ENCODE measurements at regions not wholly inside any gene's neighbourhood (a gene's known extent, or its start where the extent isn't known, plus 50 kb on each side); places are given as distances from the start of the nearest gene placed in this dataset.

DNA sequence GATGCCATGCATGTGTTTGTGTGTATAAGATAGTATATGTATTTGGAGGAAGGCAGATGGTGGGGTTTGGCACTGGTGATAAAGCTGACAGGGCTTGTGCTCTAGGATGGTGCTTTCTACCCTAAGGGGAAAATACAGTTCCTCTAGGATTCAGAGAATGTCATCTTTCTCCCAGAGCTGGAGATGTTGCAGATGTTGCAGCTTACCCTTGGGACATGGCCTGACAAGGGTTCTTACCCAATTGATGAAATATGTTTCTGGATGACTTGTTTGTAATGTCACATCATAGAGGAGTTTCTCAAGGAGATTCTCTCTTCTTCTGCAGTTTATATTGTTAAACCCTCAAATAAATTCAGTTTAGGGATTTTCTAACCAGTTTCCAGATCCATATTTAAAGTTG is 52.5 kb upstream of the PITX2 start:
- DNase-seq = no peak
- no peaks in the 10 kb centered on the region for H3K9me3 ChIP-seq
- no peaks in the 10 kb centered on the region for H3K27me3 ChIP-seq
- H3K36me3 ChIP-seq = no peaks in the 10 kb centered on the region
- no peak overlapping the region for H3K4me3 ChIP-seq

DNA sequence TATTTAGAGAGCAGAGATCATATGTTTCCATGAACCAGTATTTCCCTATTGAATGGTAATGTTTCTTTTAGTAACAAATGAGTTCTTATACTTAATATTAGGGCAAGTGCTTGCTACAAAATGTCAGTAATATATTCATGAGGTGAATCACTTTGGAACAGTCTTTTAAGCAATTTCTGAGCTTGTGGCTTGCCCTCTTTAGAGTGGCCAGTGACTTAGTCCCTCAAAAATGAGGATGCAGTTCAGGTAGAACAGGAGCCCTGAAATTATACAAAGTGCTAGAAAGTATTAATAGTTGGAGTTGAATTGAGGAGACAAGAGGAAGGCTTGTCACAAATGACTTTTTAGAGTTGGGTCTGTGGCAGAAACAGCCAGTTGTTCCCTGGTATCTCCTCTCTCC is 53.4 kb upstream of the PITX2 start:
- Histone ChIP-seq H3K36me3 (no peaks in the 10 kb centered on the region), H3K9me3 (no peaks in the 10 kb centered on the region), H3K27me3 (no peaks in the 10 kb centered on the region), H3K4me3 (no peak overlapping the region)
- no peak for DNase-seq

DNA sequence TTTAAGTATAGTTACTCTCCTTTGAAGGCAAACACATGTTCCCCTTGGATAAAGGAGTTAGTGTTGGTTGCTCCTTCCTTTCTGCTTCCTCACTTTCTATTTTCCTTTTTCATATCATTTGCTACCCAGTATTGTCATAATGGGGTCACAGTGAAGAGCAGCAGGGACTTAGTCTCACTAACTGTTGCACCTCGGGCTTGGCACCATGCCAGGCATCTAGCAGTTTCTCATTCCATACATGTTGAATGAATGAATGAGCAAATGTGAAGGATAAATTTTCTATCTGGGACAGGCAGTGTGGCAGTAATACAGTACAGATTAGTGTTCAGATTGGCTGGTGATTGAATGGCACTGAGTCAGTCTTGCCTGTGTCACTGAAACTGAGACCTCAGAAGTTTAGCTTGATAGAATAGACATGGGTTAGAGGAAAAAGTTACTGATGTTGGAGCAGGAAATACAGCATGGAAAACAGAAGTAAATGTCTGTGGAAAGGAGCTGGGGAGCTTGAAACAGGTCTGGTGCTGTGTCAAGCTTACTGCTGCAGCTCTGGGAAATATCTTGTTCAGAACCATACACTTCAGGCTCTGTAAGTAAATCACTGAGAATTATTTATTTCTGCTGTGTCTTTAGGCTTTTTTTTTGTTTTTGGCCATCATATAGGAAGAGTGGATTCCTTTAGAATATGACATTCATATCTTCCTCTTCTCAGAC is 55.8 kb upstream of the PITX2 start:
- no peaks in the 10 kb centered on the region for H3K36me3 ChIP-seq
- H3K27me3 ChIP-seq = no peaks in the 10 kb centered on the region
- no peak overlapping the region for H3K4me3 ChIP-seq
- no peaks in the 10 kb centered on the region for H3K9me3 ChIP-seq
- DNase-seq = no peak

DNA sequence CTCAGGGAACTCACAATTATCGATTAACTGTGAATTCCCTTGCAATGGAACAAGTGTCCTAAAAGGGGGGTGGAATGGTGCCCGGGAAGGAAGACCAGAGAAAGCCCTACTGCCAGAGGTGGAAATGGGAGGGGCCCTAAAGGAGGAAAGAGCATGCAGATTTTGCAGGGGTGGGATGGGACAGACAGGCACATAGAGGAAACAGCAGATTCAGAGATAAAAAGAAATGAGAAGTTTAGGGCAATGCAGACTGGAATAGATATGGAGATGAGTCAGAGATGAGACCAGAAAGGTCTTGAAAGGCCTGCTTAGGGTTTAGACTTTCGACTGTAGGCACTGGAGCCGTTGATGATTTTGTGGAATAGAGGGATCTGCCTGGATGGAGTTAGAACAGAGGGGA is 57.4 kb upstream of the PITX2 start:
- Histone ChIP-seq H3K27me3 (no peaks in the 10 kb centered on the region), H3K9me3 (no peaks in the 10 kb centered on the region), H3K4me3 (no peak overlapping the region), H3K36me3 (no peaks in the 10 kb centered on the region)
- DNase-seq = no peak

DNA sequence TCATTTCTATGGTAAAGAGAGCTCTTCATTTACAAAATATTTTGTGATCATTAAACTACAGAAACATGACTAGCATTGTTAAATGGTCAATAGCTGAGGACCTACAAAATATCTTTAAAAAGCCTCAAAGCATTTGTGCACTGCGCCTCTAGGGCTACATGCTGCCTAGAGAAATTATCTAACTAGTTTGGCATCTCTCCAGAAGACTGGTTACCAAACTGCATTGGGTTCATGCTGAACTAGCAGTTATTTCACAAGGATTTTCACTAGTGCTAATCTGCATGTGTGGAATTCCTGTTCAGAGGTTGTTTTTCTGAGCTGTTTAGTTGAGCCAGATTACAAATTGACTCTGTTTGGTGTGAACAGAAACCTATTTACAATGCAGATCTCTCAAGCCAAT is 58.5 kb upstream of the PITX2 start:
- H3K27me3 ChIP-seq = no peaks in the 10 kb centered on the region
- DNase-seq = no peak
- H3K36me3 ChIP-seq = no peaks in the 10 kb centered on the region
- no peak overlapping the region for H3K4me3 ChIP-seq
- H3K9me3 ChIP-seq = no peaks in the 10 kb centered on the region

DNA sequence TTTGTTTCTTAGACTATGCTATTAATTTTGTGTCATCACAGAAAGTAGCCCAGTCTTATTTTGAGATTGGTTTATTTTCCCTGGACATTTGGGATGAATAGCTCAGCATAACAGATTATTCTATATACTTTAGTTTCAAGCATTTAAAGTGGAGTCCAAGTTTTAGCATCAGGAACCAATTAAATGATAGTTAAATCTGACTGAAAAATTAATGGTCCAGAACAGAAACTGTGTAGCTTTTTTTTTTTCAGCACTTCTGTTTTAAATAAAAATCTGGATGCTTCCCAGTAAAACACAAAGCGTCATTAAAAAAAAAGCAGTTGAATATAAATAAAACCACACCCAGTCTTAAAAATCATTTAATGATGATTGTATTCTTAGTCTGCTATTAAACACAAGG is 59.4 kb upstream of the PITX2 start:
- H3K4me3 ChIP-seq = no peak overlapping the region
- no peaks in the 10 kb centered on the region for H3K9me3 ChIP-seq
- H3K36me3 ChIP-seq = no peaks in the 10 kb centered on the region
- no peaks in the 10 kb centered on the region for H3K27me3 ChIP-seq
- no peak for DNase-seq

DNA sequence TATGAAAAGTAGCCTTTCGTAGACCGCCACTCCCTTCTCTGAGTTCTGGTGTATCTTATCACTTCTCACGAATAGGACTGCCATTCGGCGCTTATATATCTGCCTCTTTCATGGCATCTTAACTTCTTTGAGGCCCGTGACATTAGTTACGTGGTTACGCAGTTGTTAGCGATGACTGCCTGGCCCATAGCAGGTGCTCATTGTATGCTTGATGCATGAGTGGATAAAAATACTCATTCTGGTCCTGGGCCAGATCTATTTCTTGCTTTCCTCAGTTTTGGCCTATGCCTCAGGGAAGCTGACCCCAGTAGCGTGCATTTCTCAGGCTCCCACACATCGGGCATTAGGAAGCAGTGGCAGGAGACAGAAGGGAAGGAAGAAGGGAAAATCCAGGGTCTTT is 60.7 kb upstream of the PITX2 start:
- H3K36me3 ChIP-seq = no peaks in the 10 kb centered on the region
- no peaks in the 10 kb centered on the region for H3K27me3 ChIP-seq
- no peak overlapping the region for H3K4me3 ChIP-seq
- DNase-seq = no peak
- H3K9me3 ChIP-seq = no peaks in the 10 kb centered on the region

DNA sequence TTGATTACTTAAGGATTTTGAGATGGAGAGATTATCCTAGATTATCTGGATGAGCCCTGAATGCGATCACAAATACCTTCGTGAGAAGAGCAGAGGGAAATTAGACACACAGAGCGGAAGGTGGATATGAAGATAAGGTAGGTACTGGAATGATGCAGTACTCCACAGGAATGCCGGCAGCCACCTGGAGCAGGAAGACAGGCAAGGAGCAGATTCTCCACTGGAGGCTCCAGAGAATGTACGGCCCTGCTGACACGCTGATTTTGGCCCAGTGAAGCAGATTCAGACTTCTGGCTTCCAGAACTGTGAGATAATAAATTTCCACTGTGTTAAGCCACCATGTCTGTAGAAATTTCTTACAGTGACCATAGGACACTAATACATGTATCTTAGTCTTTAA is 79.4 kb upstream of the PITX2 start:
- Histone ChIP-seq H3K9me3 (no peaks in the 10 kb centered on the region), H3K27me3 (no peaks in the 10 kb centered on the region), H3K36me3 (no peaks in the 10 kb centered on the region), H3K4me3 (no peak overlapping the region)
- no peak for DNase-seq

DNA sequence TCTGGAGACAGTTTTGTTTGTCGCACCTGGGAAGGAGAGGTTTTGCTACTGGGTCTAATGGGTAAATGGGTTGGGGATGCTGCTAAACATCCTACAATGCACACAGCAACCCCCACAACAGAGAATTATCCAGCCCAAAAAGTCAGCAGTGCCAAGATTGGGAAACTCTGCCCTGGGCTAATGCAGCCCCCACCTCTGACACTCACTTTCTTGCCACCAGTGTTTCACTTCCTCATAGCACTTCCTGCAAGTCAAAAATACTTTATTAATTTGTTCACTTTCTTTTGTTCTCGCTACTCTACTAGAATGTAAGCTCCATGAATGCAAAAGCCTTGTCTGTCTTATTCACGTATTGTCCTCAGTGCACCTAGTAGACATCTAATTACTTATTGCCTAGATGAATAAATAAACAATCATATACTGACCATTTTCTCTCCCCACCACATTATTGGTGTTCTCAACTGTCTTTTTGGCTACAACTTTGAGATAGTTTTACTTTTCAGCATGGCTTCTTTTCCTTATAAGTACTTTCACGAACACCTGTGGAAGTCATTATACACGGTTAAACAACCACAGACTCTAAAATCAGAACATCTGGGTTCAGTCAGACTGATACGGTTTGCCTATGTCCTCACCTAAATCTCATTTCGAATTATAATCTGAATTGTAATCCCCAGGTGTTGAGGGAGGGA is 82.0 kb upstream of the PITX2 start:
- Histone ChIP-seq H3K4me3 (no peak overlapping the region), H3K9me3 (no peaks in the 10 kb centered on the region), H3K36me3 (no peaks in the 10 kb centered on the region), H3K27me3 (no peaks in the 10 kb centered on the region)
- DNase-seq = no peak

DNA sequence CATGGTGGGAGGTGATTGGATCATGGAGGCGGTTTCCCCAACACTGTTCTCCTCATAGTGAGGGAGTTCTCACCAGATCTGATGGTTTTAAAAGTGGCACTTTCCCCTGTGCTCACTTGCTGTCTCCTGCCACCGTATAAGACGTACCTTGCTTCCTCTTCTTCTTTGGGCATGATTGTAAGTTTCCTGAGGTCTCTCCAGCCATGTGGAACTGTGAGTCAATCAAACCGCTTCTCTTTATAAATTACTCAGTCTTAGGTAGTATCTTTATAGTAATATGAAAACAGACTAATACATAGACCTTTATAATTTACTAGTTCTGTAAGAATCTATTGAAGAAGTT is 82.5 kb upstream of the PITX2 start:
- Histone ChIP-seq H3K4me3 (no peak overlapping the region), H3K9me3 (no peaks in the 10 kb centered on the region)
- no peak for DNase-seq

DNA sequence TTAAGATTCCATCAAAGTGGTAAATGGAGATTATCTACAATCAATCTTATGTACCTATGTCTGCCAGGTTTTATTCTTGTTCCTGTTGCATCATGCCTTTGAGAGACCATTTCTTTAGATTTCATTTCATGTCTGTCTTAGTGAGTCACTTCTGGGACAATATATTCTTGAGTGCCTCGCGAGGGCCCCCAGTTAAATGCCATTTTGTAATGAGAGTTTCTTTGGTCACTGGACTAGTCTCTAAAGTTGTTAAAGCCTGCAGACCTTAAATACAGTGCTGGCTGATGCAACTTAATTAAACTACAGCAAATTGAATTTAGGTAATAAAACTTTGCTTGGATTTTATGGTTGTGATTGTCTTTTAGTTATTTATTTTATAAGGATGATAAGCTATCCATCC is 87.2 kb upstream of the PITX2 start:
- no peaks in the 10 kb centered on the region for H3K9me3 ChIP-seq
- no peak overlapping the region for H3K4me3 ChIP-seq
- DNase-seq = no peak
- H3K27me3 ChIP-seq = no peaks in the 10 kb centered on the region
- no peaks in the 10 kb centered on the region for H3K36me3 ChIP-seq

More for the DNA sequence above, 82.5 kb upstream of the PITX2 start:
- no peaks in the 10 kb centered on the region for H3K36me3 ChIP-seq
- no peaks in the 10 kb centered on the region for H3K27me3 ChIP-seq

DNA sequence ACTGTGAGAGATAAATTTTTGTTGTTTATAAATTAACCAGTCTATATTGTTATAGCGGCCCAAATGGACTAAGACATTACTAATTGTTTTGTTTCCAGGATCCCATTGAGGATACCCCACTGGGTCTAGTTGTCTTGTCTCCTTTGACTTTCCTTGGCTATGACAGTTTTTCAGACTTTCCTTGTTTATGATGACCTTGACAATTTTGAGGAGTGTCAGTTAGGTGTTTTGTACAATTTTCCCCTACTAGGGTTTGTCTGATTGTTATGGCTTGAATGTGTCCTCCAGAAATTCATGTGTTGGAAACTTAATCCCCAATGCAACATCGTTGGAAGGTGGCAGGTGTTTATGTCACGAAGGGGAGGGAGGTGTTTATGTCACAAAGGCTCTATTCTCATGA is 89.6 kb upstream of the PITX2 start:
- no peak for DNase-seq
- no peaks in the 10 kb centered on the region for H3K9me3 ChIP-seq
- H3K4me3 ChIP-seq = no peak overlapping the region
- no peaks in the 10 kb centered on the region for H3K36me3 ChIP-seq
- H3K27me3 ChIP-seq = no peaks in the 10 kb centered on the region

DNA sequence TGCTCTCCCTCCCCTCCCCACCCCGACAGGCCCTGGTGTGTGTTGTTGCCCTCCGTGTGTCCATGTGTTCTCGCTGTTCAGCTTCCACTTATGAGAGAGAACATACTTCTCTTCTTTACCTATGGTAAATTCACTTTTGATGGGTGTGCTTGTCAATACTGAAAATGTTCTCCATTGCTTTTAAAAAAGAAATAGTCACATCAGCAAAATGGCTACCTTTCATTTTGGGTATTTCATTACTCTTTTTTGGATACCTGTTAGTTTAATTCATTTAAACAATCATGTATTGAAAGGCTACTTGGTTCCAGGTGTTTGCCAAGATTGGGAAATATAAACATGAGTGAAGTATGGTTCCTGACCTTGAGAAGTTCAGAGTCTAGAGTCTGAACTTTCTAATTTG is 107.4 kb upstream of the PITX2 start:
- Histone ChIP-seq H3K9me3 (no peaks in the 10 kb centered on the region), H3K36me3 (no peaks in the 10 kb centered on the region), H3K4me3 (no peak overlapping the region), H3K27me3 (no peaks in the 10 kb centered on the region)
- DNase-seq = no peak

DNA sequence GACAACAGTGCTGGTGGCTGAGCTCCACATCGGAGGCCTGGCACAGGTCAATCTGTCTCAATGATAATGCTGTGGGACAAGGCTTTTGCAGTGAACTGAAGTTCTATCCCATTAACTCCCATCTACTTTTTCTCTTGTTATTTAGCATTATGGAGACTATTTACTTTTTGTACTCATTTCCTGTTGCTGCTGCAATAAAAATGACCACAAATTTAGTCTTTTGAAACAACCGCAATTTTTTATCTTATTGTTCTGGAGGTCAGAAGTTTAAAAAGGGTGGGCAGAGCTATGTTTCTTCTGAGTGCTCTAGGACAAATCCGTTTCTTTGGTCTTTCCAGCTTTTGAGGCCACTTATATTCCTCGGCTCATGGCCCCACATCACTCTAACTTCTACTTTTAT is 111.0 kb upstream of the PITX2 start:
- no peaks in the 10 kb centered on the region for H3K27me3 ChIP-seq
- no peaks in the 10 kb centered on the region for H3K36me3 ChIP-seq
- no peak for DNase-seq
- H3K9me3 ChIP-seq = no peaks in the 10 kb centered on the region
- H3K4me3 ChIP-seq = no peak overlapping the region

DNA sequence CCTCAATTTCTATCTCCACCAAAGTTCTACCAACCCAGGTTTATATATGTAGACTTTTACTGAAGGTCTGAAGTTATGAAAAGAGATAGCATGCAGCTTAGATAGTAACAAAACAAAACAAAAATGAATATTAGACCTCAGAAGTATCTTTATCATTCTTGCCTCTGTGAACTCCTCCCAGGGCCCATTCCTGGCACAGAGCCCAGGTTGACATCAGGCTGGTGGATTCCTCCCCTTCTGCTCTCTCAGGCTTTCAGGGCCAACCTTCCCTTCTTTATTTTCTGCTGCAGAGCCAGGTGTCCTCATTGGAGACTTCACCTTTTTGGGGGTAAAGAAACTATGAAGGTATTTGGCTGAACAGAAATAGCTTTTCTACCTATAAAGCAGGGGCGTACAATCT is 112.8 kb upstream of the PITX2 start:
- Histone ChIP-seq H3K9me3 (no peaks in the 10 kb centered on the region), H3K4me3 (no peak overlapping the region), H3K36me3 (no peaks in the 10 kb centered on the region), H3K27me3 (no peaks in the 10 kb centered on the region)
- DNase-seq = no peak

DNA sequence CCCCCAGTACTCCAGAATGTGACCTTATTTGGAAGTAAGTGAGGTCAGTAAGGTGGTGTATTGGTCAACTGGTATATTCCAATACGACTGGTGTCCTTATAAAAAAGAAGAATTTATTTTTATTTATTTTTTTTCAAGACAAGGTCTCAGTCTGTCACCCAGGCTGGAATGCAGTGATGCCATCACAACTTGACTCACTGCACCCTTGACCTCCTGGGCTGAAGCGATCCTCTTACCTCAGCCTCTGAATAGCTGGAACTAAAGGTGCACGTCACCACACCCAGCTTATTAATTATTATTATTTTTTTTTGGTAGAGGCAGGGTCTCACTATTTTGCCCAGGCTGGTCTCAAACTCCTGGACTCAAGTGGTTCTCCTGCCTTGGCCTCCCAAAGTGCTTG is 115.1 kb upstream of the PITX2 start:
- no peak for DNase-seq
- H3K4me3 ChIP-seq = no peak overlapping the region
- no peaks in the 10 kb centered on the region for H3K9me3 ChIP-seq

DNA sequence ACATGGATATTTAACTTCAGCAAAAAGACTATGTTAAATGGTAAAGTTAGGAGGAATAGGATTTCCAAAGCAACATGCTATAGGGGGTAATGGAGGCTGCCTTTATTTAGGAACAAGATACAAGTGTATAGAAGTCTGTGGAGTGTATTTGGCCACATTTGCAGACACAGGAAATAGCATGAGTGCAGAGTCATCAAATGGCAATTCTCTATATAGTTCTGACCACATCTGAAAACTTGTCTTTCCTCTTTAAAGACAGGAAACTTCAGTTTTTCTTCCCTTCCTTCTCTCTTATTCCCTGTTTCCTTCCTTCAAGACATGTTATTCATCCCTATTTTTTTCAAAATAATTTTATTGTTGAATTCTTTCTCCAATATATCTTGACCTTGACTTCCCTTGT is 119.3 kb upstream of the PITX2 start:
- no peak for DNase-seq
- no peak overlapping the region for H3K4me3 ChIP-seq
- H3K9me3 ChIP-seq = no peaks in the 10 kb centered on the region
- H3K27me3 ChIP-seq = no peaks in the 10 kb centered on the region
- H3K36me3 ChIP-seq = no peaks in the 10 kb centered on the region

More for the DNA sequence above, 115.1 kb upstream of the PITX2 start:
- Histone ChIP-seq H3K36me3 (no peaks in the 10 kb centered on the region), H3K27me3 (no peaks in the 10 kb centered on the region)

DNA sequence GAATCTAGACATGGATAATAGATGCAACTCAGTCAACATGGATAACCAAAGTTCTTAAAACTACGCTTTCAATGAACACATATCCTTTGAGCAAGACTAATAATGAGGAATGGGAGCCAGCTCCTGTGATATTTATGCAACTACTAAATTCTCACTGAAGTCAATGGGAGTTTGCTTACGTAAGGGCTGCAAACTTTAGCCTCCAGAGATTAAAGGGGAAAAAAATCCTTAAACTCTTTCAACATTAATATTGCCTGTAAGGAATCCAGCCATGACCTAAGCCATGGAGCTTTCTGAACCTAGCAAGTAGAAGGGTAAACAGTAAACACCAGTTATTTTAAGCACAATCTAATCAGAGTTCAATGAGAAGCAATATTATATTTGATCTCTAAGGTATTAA is 125.2 kb upstream of the PITX2 start:
- Histone ChIP-seq H3K36me3 (no peaks in the 10 kb centered on the region), H3K27me3 (no peaks in the 10 kb centered on the region), H3K4me3 (no peak overlapping the region), H3K9me3 (no peaks in the 10 kb centered on the region)
- DNase-seq = no peak

All from MG63 (cell line).